K562 (cell line): ENCODE measurements at regions not wholly inside any gene's neighbourhood (a gene's known extent, or its start where the extent isn't known, plus 50 kb on each side); places are given as distances from the start of the nearest gene placed in this dataset.

Experiments used
- ELF2 ChIP-seq: fragments of 250-450 bp; sonication (Bioruptor Pico); IDR thresholded peaks from 2 replicates; pipeline ENCODE4 v1.5.0; 2021; ENCODE audit warnings: mild to moderate bottlenecking
- FOXK1 ChIP-seq: sonication (generic); formaldehyde crosslinking; IDR thresholded peaks from 2 replicates; pipeline ENCODE4 v1.8.0; 2022; ENCODE audit warnings: missing genetic modification reagents, mild to moderate bottlenecking, borderline replicate concordance
- GABPA ChIP-seq: fragments of 200-800 bp; sonication (Bioruptor generic); conservative IDR thresholded peaks from 2 replicates; pipeline ENCODE4 v1.6.1; 2016; ENCODE audit warnings: low read depth, missing genetic modification characterization, missing compliant biosample characterization
- GMEB1 ChIP-seq: fragments of 250-450 bp; sonication (Bioruptor Pico); IDR thresholded peaks from 2 replicates; pipeline ENCODE4 v1.4.0; 2020; ENCODE audit warnings: mild to moderate bottlenecking
- HDAC1 ChIP-seq, 2 experiments: fragments of 450-650 bp; IDR thresholded peaks; 2 replicates each; pipeline ENCODE4 v1.6.1; 2016 to 2017; ENCODE audit warnings: inconsistent platforms in 1 of 2, mild to moderate bottlenecking in 1 of 2, moderate library complexity in 1 of 2
- HOXB6 ChIP-seq: fragments of 250-450 bp; sonication (Bioruptor Pico); IDR thresholded peaks from 2 replicates; pipeline ENCODE4 v1.5.1; 2022; ENCODE audit warnings: mild to moderate bottlenecking, borderline replicate concordance
- PPARD ChIP-seq: fragments of 250-450 bp; sonication (Bioruptor Pico); IDR thresholded peaks from 2 replicates; pipeline ENCODE4 v1.8.0; 2022; ENCODE audit warnings: inconsistent platforms, mild to moderate bottlenecking, moderate library complexity
- PYGO2 ChIP-seq: fragments of 450-650 bp; IDR thresholded peaks from 2 replicates; pipeline ENCODE4 v1.6.1; 2016; ENCODE audit warnings: mild to moderate bottlenecking, missing genetic modification characterization, moderate library complexity, missing compliant biosample characterization
- TRIM24 ChIP-seq, 2 experiments: fragments of 450-650 bp; IDR thresholded peaks; 2 replicates each; pipeline ENCODE4 v1.6.1; 2016
- TSHZ1 ChIP-seq: fragments of 250-450 bp; sonication (Bioruptor Pico); IDR thresholded peaks from 2 replicates; pipeline ENCODE4 v1.4.0; 2020; ENCODE audit warnings: mild to moderate bottlenecking, moderate library complexity
- ZNF586 ChIP-seq: fragments of 450-650 bp; formaldehyde crosslinking; conservative IDR thresholded peaks from 2 replicates; pipeline ENCODE4 v1.4.0; 2020; ENCODE audit warnings: mild to moderate bottlenecking, moderate library complexity

GRCh38 chr13:111632906-111633305, 312.5 kb downstream of the TEX29 start (continued):
- TF ChIP-seq FOXK1 (CRISPR knock-in tag) (no peak), ZNF586 (CRISPR knock-in tag) (no peak), TSHZ1 (CRISPR knock-in tag) (no peak), GMEB1 (CRISPR knock-in tag) (no peak), PPARD (CRISPR knock-in tag) (no peak), HOXB6 (no peak), GABPA (tag) (no peak), ELF2 (CRISPR knock-in tag) (no peak), HDAC1 (IDR thresholded peaks at IDR 0.05) (no peak), TRIM24 (IDR thresholded peaks at IDR 0.05) (no peak), PYGO2 (tag) (no peak)
